HCT116 (cell line): ENCODE measurements at regions not wholly inside any gene's neighbourhood (a gene's known extent, or its start where the extent isn't known, plus 50 kb on each side); places are given as distances from the start of the nearest gene placed in this dataset.

ENCODE experiments used
- ATF3 ChIP-seq: IDR thresholded peaks from 2 replicates; pipeline ENCODE4 v1.6.1; 2012
- CTCF ChIP-seq, 3 experiments: fragments of 200-600 bp in 1 of 3; sonication (generic) in 1 of 3; IDR thresholded peaks in 2 of 3; conservative IDR thresholded peaks in 1 of 3; 2 replicates each; pipeline ENCODE4 v1.5.1; 2012 to 2017; ENCODE audit warnings: low read depth in 2 of 3, low read length in 2 of 3, antibody characterized with exemption in 1 of 3, borderline replicate concordance in 1 of 3, control low read depth in 1 of 3, mild to moderate bottlenecking in 1 of 3, mixed read lengths in 1 of 3, mixed run types in 1 of 3, moderate library complexity in 1 of 3; ENCODE audit not compliant: insufficient read depth in 1 of 3
- EZH2 ChIP-seq: fragments of 200-600 bp; sonication (generic); IDR thresholded peaks from 2 replicates; pipeline ENCODE4 v1.6.1; 2017; ENCODE audit warnings: antibody characterized with exemption, mixed run types
- EZH2phosphoT487 ChIP-seq: fragments of 200-600 bp; IDR thresholded peaks from 2 replicates; pipeline ENCODE4 v1.6.1; 2018; ENCODE audit warnings: antibody characterized with exemption, borderline replicate concordance
- POLR2A ChIP-seq: IDR thresholded peaks from 2 replicates; pipeline ENCODE4 v1.7.0; 2011; ENCODE audit warnings: borderline replicate concordance; ENCODE audit not compliant: insufficient read depth, insufficient read length; ENCODE audit errors: extremely low read depth
- POLR2AphosphoS5 ChIP-seq: IDR thresholded peaks from 2 replicates; pipeline ENCODE4 v1.6.1; 2011; ENCODE audit warnings: mild to moderate bottlenecking, low read depth, low read length, moderate library complexity
- RAD21 ChIP-seq: IDR thresholded peaks from 2 replicates; pipeline ENCODE4 v1.6.1; 2012; ENCODE audit warnings: low read depth, mild to moderate bottlenecking
- SP1 ChIP-seq: IDR thresholded peaks from 2 replicates; pipeline ENCODE4 v1.6.1; 2012; ENCODE audit warnings: low read depth
- SRF ChIP-seq: IDR thresholded peaks from 2 replicates; pipeline ENCODE4 v1.6.1; 2012; ENCODE audit warnings: low read depth
- TCF7L2 ChIP-seq: IDR thresholded peaks from 2 replicates; pipeline ENCODE4 v1.7.0; 2011; ENCODE audit warnings: borderline replicate concordance, inconsistent platforms; ENCODE audit not compliant: insufficient read depth, insufficient read length; ENCODE audit errors: extremely low read depth
- ZNF274 ChIP-seq: fragments of 200-500 bp; sonication (Bioruptor generic); IDR thresholded peaks from 2 replicates; pipeline ENCODE4 v1.6.1; 2014; ENCODE audit warnings: mild to moderate bottlenecking, low read depth, low read length, inconsistent platforms
- TF ChIP-seq, protein P1 (sequence below): IDR thresholded peaks from 2 replicates; pipeline ENCODE4 v1.6.1; 2012
- TF ChIP-seq, protein P2 (sequence below): IDR thresholded peaks from 2 replicates; pipeline ENCODE4 v1.6.1; 2011; ENCODE audit warnings: mild to moderate bottlenecking, low read length, moderate library complexity; ENCODE audit not compliant: insufficient replicate concordance; ENCODE audit errors: extremely low read depth

- TF ChIP-seq POLR2AphosphoS5 (no peak), POLR2A (no peak), EZH2 (no peak), TCF7L2 (no peak), CTCF (IDR thresholded peaks at IDR 0.05 in 2 of 3, conservative IDR thresholded peaks at IDR 0.05 in 1 of 3; ENCODE audit: borderline replicate concordance in 1 of 3, insufficient read depth in 1 of 3, low read depth in 2 of 3, low read length in 2 of 3) (no peak), ATF3 (no peak), EZH2phosphoT487 (no peak), RAD21 (no peak), SP1 (no peak), ZNF274 (no peak), SRF (no peak)
- TF ChIP-seq, protein P1, sequence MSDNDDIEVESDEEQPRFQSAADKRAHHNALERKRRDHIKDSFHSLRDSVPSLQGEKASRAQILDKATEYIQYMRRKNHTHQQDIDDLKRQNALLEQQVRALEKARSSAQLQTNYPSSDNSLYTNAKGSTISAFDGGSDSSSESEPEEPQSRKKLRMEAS: no peak
- TF ChIP-seq, protein P2, sequence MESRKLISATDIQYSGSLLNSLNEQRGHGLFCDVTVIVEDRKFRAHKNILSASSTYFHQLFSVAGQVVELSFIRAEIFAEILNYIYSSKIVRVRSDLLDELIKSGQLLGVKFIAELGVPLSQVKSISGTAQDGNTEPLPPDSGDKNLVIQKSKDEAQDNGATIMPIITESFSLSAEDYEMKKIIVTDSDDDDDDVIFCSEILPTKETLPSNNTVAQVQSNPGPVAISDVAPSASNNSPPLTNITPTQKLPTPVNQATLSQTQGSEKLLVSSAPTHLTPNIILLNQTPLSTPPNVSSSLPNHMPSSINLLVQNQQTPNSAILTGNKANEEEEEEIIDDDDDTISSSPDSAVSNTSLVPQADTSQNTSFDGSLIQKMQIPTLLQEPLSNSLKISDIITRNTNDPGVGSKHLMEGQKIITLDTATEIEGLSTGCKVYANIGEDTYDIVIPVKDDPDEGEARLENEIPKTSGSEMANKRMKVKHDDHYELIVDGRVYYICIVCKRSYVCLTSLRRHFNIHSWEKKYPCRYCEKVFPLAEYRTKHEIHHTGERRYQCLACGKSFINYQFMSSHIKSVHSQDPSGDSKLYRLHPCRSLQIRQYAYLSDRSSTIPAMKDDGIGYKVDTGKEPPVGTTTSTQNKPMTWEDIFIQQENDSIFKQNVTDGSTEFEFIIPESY: no peak
Observed at GRCh38 chr16:59658572-59658971, 924.5 kb upstream of the GOT2 start.
